ENCODE measurements at regions not wholly inside any gene's neighbourhood (a gene's known extent, or its start where the extent isn't known, plus 50 kb on each side); places are given as distances from the start of the nearest gene placed in this dataset.

GRCh38 chr2:181362561-181362960 is 94.6 kb upstream of the ITGA4 start:
- TF ChIP-seq TP53 (CRISPR knock-in tag; conservative IDR thresholded peaks at IDR 0.05) (no peak), ZNF383 (CRISPR knock-in tag; IDR thresholded peaks at IDR 0.05; ENCODE audit: borderline replicate concordance) (no peak), NFE2L2 (IDR thresholded peaks at IDR 0.05; ENCODE audit: low read length) (no peak), HOXD1 (CRISPR knock-in tag; IDR thresholded peaks at IDR 0.05) (no peak), ZNF260 (CRISPR knock-in tag; IDR thresholded peaks at IDR 0.05; ENCODE audit: borderline replicate concordance, low read depth) (no peak), DPF2 (CRISPR knock-in tag; IDR thresholded peaks at IDR 0.05; ENCODE audit: borderline replicate concordance, low read depth) (no peak), ZFP1 (CRISPR knock-in tag; IDR thresholded peaks at IDR 0.05) (no peak), POLR2AphosphoS5 (IDR thresholded peaks at IDR 0.05; ENCODE audit: low read depth, low read length) (no peak), ZNF513 (CRISPR knock-in tag; conservative IDR thresholded peaks at IDR 0.05) (no peak), GATA4 (IDR thresholded peaks at IDR 0.05; ENCODE audit: borderline replicate concordance, low read depth) (no peak), CBX2 (IDR thresholded peaks at IDR 0.05; ENCODE audit: low read depth, low read length) (no peak), CBX2 (CRISPR knock-in tag; IDR thresholded peaks at IDR 0.05; ENCODE audit: low read depth) (no peak)

All from HepG2 (cell line).